ENCODE measurements at regions not wholly inside any gene's neighbourhood (a gene's known extent, or its start where the extent isn't known, plus 50 kb on each side); places are given as distances from the start of the nearest gene placed in this dataset.
"Not testable (repeated sequence)": the region's sequence is repeated elsewhere in the genome, so short reads cannot be mapped to it uniquely, and the experiment has no call there.

- TF ChIP-seq, protein P1, sequence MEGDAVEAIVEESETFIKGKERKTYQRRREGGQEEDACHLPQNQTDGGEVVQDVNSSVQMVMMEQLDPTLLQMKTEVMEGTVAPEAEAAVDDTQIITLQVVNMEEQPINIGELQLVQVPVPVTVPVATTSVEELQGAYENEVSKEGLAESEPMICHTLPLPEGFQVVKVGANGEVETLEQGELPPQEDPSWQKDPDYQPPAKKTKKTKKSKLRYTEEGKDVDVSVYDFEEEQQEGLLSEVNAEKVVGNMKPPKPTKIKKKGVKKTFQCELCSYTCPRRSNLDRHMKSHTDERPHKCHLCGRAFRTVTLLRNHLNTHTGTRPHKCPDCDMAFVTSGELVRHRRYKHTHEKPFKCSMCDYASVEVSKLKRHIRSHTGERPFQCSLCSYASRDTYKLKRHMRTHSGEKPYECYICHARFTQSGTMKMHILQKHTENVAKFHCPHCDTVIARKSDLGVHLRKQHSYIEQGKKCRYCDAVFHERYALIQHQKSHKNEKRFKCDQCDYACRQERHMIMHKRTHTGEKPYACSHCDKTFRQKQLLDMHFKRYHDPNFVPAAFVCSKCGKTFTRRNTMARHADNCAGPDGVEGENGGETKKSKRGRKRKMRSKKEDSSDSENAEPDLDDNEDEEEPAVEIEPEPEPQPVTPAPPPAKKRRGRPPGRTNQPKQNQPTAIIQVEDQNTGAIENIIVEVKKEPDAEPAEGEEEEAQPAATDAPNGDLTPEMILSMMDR (IDR thresholded peaks at IDR 0.05) = not testable (repeated sequence)
- not testable (repeated sequence) for TF ChIP-seq POLR2AphosphoS5, EP300, POLR2A (IDR thresholded peaks at IDR 0.05)
These were observed 185.9 kb downstream of the TPBG start for GRCh38 chr6:82549480-82549879.
